ENCODE measurements at regions not wholly inside any gene's neighbourhood (a gene's known extent, or its start where the extent isn't known, plus 50 kb on each side); places are given as distances from the start of the nearest gene placed in this dataset.
A peak's percentile ranks its signal among the peaks of the same experiment; 100 is the strongest.

DNA sequence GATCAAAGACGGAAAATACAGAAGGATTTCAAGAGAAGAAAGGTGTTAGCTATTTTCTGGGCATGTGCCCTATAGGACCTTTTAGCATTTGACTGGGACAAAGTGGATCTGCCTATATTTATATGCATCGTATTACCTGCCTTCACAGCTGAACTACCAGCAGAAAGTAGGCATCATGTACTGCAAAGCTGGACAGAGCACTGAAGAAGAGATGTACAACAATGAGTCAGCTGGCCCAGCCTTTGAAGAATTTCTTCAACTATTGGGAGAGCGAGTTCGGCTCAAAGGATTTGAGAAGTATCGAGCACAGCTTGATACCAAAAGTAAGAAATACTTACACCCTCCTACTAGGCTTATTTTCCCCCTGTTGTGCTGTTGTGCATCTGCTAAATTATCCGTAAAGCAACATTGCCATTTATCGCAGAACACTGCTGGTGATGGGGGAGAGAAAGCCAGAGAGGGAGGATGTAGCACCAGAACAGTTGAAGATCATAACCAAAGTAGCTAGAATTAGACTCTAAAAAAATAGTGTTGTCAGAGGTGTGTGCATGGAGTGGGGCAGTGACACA is 282.0 kb upstream of the RGS6 start:
- no peak for TF ChIP-seq MAFK (IDR thresholded peaks at IDR 0.05; ENCODE audit: low read depth, low read length)
- no peak for TF ChIP-seq RFX5 (IDR thresholded peaks at IDR 0.05; ENCODE audit: low read depth, low read length)
- TF ChIP-seq, protein P1, sequence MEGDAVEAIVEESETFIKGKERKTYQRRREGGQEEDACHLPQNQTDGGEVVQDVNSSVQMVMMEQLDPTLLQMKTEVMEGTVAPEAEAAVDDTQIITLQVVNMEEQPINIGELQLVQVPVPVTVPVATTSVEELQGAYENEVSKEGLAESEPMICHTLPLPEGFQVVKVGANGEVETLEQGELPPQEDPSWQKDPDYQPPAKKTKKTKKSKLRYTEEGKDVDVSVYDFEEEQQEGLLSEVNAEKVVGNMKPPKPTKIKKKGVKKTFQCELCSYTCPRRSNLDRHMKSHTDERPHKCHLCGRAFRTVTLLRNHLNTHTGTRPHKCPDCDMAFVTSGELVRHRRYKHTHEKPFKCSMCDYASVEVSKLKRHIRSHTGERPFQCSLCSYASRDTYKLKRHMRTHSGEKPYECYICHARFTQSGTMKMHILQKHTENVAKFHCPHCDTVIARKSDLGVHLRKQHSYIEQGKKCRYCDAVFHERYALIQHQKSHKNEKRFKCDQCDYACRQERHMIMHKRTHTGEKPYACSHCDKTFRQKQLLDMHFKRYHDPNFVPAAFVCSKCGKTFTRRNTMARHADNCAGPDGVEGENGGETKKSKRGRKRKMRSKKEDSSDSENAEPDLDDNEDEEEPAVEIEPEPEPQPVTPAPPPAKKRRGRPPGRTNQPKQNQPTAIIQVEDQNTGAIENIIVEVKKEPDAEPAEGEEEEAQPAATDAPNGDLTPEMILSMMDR (conservative IDR thresholded peaks at IDR 0.05; ENCODE audit: low read depth, low read length) = no peak
- no peak for TF ChIP-seq RAD21 (IDR thresholded peaks at IDR 0.05; ENCODE audit: low read length)
- TF ChIP-seq RCOR1 (IDR thresholded peaks at IDR 0.05; ENCODE audit: insufficient replicate concordance, low read length) = no peak
- no peak for TF ChIP-seq POLR2A (IDR thresholded peaks at IDR 0.05; ENCODE audit: low read depth, low read length)
- TF ChIP-seq BHLHE40 (IDR thresholded peaks at IDR 0.05; ENCODE audit: low read depth, low read length) = no peak
- TF ChIP-seq MXI1 (IDR thresholded peaks at IDR 0.05; ENCODE audit: borderline replicate concordance, low read depth, low read length) = no peak
- TF ChIP-seq FOS (IDR thresholded peaks at IDR 0.05; ENCODE audit: low read depth, low read length) = no peak
- TF ChIP-seq, protein P2, sequence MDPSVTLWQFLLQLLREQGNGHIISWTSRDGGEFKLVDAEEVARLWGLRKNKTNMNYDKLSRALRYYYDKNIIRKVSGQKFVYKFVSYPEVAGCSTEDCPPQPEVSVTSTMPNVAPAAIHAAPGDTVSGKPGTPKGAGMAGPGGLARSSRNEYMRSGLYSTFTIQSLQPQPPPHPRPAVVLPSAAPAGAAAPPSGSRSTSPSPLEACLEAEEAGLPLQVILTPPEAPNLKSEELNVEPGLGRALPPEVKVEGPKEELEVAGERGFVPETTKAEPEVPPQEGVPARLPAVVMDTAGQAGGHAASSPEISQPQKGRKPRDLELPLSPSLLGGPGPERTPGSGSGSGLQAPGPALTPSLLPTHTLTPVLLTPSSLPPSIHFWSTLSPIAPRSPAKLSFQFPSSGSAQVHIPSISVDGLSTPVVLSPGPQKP (IDR thresholded peaks at IDR 0.05; ENCODE audit: borderline replicate concordance, low read depth, low read length) = no peak
- no peak for TF ChIP-seq SMC3 (IDR thresholded peaks at IDR 0.05; ENCODE audit: low read depth, low read length)
- TF ChIP-seq CHD1 (IDR thresholded peaks at IDR 0.05; ENCODE audit: low read depth, low read length) = no peak
- TF ChIP-seq, protein P3, sequence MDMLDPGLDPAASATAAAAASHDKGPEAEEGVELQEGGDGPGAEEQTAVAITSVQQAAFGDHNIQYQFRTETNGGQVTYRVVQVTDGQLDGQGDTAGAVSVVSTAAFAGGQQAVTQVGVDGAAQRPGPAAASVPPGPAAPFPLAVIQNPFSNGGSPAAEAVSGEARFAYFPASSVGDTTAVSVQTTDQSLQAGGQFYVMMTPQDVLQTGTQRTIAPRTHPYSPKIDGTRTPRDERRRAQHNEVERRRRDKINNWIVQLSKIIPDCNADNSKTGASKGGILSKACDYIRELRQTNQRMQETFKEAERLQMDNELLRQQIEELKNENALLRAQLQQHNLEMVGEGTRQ (IDR thresholded peaks at IDR 0.05; ENCODE audit: low read depth, low read length) = no peak
- no peak for TF ChIP-seq CEBPB (IDR thresholded peaks at IDR 0.05; ENCODE audit: low read depth, low read length)
- Histone ChIP-seq H4K5ac (ENCODE audit: low read depth, low read length) (no peak overlapping the region), H4K20me1 (ENCODE audit: insufficient read depth, low read length) (no peaks in the 10 kb centered on the region), H4K8ac (ENCODE audit: low read depth in 2 of 2, low read length in 2 of 2) (no peak overlapping the region), H3K23ac (ENCODE audit: low read depth, low read length) (no peak overlapping the region), H3K36me3 (ENCODE audit: control insufficient read depth, insufficient read depth, low read length) (peaks cover 1% of the 10 kb centered on the region), H3K27ac (ENCODE audit: insufficient read depth, low read length) (no peak overlapping the region), H3K4me2 (ENCODE audit: low read depth, low read length) (no peak overlapping the region), H3K4ac (ENCODE audit: low read depth, low read length) (0 out of 2 replicates have a peak overlapping the region, but pooled peaks have one; percentile 6), H2AK5ac (ENCODE audit: low read depth, low read length) (no peak overlapping the region), H2AK9ac (replicated peaks; ENCODE audit: low read depth, low read length, poor library complexity) (no peak overlapping the region), H3K14ac (replicated peaks; ENCODE audit: low read depth, low read length) (no peak overlapping the region), H3K9me3 (ENCODE audit: control insufficient read depth, insufficient read depth, low read length) (peaks cover 2% of the 10 kb centered on the region), H3K4me1 (ENCODE audit: control insufficient read depth, insufficient read depth, low read length) (peaks cover 6% of the 10 kb centered on the region), H3K56ac (ENCODE audit: extremely low read depth, insufficient read depth, low read length) (no peak overlapping the region), H3K27me3 (ENCODE audit: control insufficient read depth, insufficient read depth, low read length) (no peaks in the 10 kb centered on the region), H4K91ac (ENCODE audit: insufficient read depth, low read depth, low read length) (no peak overlapping the region), H3K18ac (ENCODE audit: low read depth, low read length) (no peak overlapping the region), H3K79me1 (ENCODE audit: low read depth in 1 of 2, low read length in 2 of 2) (peaks cover 12 to 34% of the 10 kb centered on the region in 2 experiments), H3K9ac (ENCODE audit: low read depth, low read length) (no peak overlapping the region), H2BK5ac (ENCODE audit: low read depth, low read length, poor library complexity, severe bottlenecking) (peak overlapping the region; percentile 2), H2AFZ (replicated peaks; ENCODE audit: low read length, poor library complexity) (no peak overlapping the region), H3K9me1 (ENCODE audit: insufficient read depth, low read length) (0 out of 2 replicates have a peak, but pooled peaks cover 3% of the 10 kb centered on the region), H2BK20ac (ENCODE audit: low read depth, low read length) (no peak overlapping the region), H2BK15ac (ENCODE audit: low read depth, low read length) (no peak overlapping the region), H3K4me3 (ENCODE audit: insufficient read depth, low read depth, low read length) (no peak overlapping the region), H2BK120ac (ENCODE audit: low read depth, low read length) (no peak overlapping the region)
- in situ Hi-C loops (cut with MboI; ENCODE audit: low sequenced_read_pairs) (no loop called here), intact Hi-C loops (cut with micrococcal nuclease) (no loop called here), dilution Hi-C loops (cut with HindIII; ENCODE audit: low sequenced_read_pairs, unreplicated experiment) (no loop called here)
- no TSS peak for BruUV-seq (replicated peaks)
- no peak for ATAC-seq (ENCODE audit: low read depth)
- ChIA-PET CTCF (interaction anchor here (0.7 kb wide), 1 partner anchor 17 kb away, joined by 3 read pairs; no protein-coding TSS in a partner anchor), POLR2A (ENCODE audit: unreplicated experiment) (no interaction called here)
- no CpG with 5 or more reads among the region's 7 CpGs for WGBS, 2 experiments (ENCODE audit: extremely low coverage in 2 of 2, insufficient read length in 1 of 2)
- peak; percentile 23 for DNase-seq
